GM19397 (cell line): ENCODE measurements at regions not wholly inside any gene's neighbourhood (a gene's known extent, or its start where the extent isn't known, plus 50 kb on each side); places are given as distances from the start of the nearest gene placed in this dataset.
"Not testable (repeated sequence)": the region's sequence is repeated elsewhere in the genome, so short reads cannot be mapped to it uniquely, and the experiment has no call there.

Experiments
- ATAC-seq: cut with Tn5 transposase; IDR thresholded peaks from one replicate; pipeline ENCODE4 v1.9.1; 2021; ENCODE audit warnings: mild to moderate bottlenecking, moderate library complexity; ENCODE audit not compliant: unreplicated experiment

DNA sequence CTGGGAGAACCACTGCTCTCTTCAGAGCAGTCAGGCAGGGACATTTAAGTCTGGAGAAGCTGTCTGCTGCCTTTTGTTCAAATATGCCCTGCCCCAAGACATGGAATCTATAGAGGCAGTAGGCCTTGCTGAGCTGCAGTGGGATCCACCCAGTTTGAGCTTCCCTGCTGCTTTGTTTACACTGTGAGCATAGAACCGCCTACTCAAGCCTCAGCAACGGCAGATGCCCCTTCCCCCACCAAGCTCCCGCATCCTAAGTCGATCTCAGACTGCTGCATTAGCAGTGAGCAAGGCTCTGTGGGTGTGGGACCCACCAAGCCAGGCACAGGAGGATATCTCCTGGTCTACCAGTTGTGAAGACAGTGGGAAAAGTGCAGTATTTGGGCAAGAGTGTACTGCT is 54.6 kb upstream of the POGK start:
- ATAC-seq = not testable (repeated sequence)

DNA sequence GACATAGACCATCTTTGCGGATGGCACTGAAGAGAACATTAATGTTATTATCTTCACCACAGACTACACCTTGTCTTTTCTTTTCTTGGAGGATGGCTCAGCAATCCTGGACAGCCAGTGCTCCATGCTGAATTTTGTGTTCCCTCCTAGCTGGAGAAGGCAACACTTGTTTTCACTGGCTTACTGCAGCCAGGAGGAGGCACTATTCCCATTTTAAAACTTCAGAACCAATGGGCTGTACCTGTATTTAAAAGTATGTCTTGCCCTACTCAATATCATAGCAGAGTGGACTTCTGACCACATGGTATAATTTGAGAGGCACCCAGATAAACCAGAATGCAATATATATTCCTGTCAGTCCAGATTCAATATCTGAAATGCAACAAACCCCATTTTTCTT is 53.3 kb upstream of the POGK start:
- ATAC-seq = no peak

DNA sequence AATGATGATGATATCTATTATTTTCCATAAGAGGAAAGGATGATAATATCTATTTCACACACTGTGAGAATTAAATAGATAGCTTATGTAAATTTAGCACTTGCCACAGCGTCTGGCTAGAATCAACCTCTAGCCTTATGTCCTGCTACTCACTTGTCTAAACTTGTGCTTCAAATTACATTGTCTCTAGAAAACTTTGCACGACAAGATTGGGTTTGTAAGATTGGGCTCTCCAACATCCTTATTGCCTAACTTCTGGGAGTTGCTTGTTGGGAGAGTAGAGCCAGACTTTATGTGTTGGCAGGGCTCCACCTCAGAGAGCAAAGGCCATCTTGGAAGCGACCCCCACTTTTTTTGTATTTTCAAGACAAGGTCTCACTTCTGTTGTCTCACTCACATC is 50.0 kb upstream of the POGK start:
- ATAC-seq = no peak
